GM19238 (cell line): ENCODE measurements at regions not wholly inside any gene's neighbourhood (a gene's known extent, or its start where the extent isn't known, plus 50 kb on each side); places are given as distances from the start of the nearest gene placed in this dataset.

Experiments
- DNase-seq: peaks from one replicate; pipeline ENCODE4 v3.0.0; 2011; ENCODE audit warnings: low spot score; ENCODE audit not compliant: insufficient read length

GRCh38 chr15:26376243-26376642 lies 396.6 kb downstream of the GABRB3 start:
- DNase-seq = no peak

- no peak for DNase-seq
Measured at GRCh38 chr15:26374806-26375205, 398.1 kb downstream of the GABRB3 start.

- DNase-seq = no peak
Measured at GRCh38 chr15:26372706-26373105, 400.2 kb downstream of the GABRB3 start.

- no peak for DNase-seq
Measured at GRCh38 chr15:26365077-26365476, 407.8 kb downstream of the GABRB3 start.

GRCh38 chr15:26359855-26360254 lies 413.0 kb downstream of the GABRB3 start:
- DNase-seq = no peak

GRCh38 chr15:26358708-26359107 lies 414.2 kb downstream of the GABRB3 start:
- DNase-seq = no peak

- no peak for DNase-seq
Measured at GRCh38 chr15:26357653-26358052, 415.2 kb downstream of the GABRB3 start.

GRCh38 chr15:26355472-26356074 lies 417.3 kb downstream of the GABRB3 start:
- DNase-seq = no peak

- no peak for DNase-seq
Measured at GRCh38 chr15:26352909-26353308, 420.0 kb downstream of the GABRB3 start.

- DNase-seq = no peak
Measured at GRCh38 chr15:26352406-26352805, 420.5 kb downstream of the GABRB3 start.

GRCh38 chr15:26325495-26325894 lies 447.4 kb downstream of the GABRB3 start:
- no peak for DNase-seq

- DNase-seq = no peak
Measured at GRCh38 chr15:26323566-26323965, 449.3 kb downstream of the GABRB3 start.

- no peak for DNase-seq
Measured at GRCh38 chr15:26318689-26319088, 454.2 kb downstream of the GABRB3 start.

- DNase-seq = no peak
Measured at GRCh38 chr15:26314577-26314976, 451.4 kb upstream of the ATP10A start.

- no peak for DNase-seq
Measured at GRCh38 chr15:26311710-26312236, 448.6 kb upstream of the ATP10A start.

GRCh38 chr15:26298659-26299170 lies 435.6 kb upstream of the ATP10A start:
- DNase-seq = no peak

- no peak for DNase-seq
Measured at GRCh38 chr15:26298010-26298658, 435.0 kb upstream of the ATP10A start.

GRCh38 chr15:26295336-26296085 lies 432.4 kb upstream of the ATP10A start:
- DNase-seq = no peak

- DNase-seq = no peak
Measured at GRCh38 chr15:26294059-26294689, 431.0 kb upstream of the ATP10A start.

GRCh38 chr15:26287381-26287780 lies 424.3 kb upstream of the ATP10A start:
- DNase-seq = no peak

GRCh38 chr15:26280281-26280680 lies 417.2 kb upstream of the ATP10A start:
- no peak for DNase-seq

GRCh38 chr15:26261966-26262365 lies 398.8 kb upstream of the ATP10A start:
- no peak for DNase-seq
